OCI-LY1 (cell line): ENCODE measurements at regions not wholly inside any gene's neighbourhood (a gene's known extent, or its start where the extent isn't known, plus 50 kb on each side); places are given as distances from the start of the nearest gene placed in this dataset.

Experiments
- H2AFZ ChIP-seq: fragments of 200-600 bp; sonication (generic), shearing (Covaris generic); 2 replicates; pipeline ENCODE4 v1.6.0; 2014; ENCODE audit warnings: antibody characterized with exemption, mild to moderate bottlenecking, low read length
- H3F3A ChIP-seq: fragments of 200-600 bp; sonication (generic), shearing (Covaris generic); 2 replicates; pipeline ENCODE4 v1.6.0; 2014; ENCODE audit warnings: mild to moderate bottlenecking, antibody characterized with exemption, low read length, moderate library complexity; ENCODE audit not compliant: insufficient read depth
- H3K27ac ChIP-seq: fragments of 200-600 bp; sonication (generic); 2 replicates; pipeline ENCODE4 v1.5.1; 2014; ENCODE audit warnings: low read length, mixed run types, mild to moderate bottlenecking, low read depth; ENCODE audit not compliant: poor library complexity, severe bottlenecking
- H3K27me3 ChIP-seq: fragments of 200-600 bp; sonication (generic); 2 replicates; pipeline ENCODE4 v1.6.0; 2014; ENCODE audit warnings: antibody characterized with exemption, mild to moderate bottlenecking, low read length, moderate library complexity; ENCODE audit not compliant: insufficient read depth
- H3K36me3 ChIP-seq: fragments of 200-600 bp; sonication (generic); 2 replicates; pipeline ENCODE4 v1.6.1; 2014; ENCODE audit warnings: mild to moderate bottlenecking, antibody characterized with exemption, low read length, moderate library complexity, mixed read lengths; ENCODE audit not compliant: insufficient read depth
- H3K4me1 ChIP-seq: fragments of 200-600 bp; sonication (generic); 2 replicates; pipeline ENCODE4 v1.5.1; 2014; ENCODE audit warnings: mild to moderate bottlenecking, low read length, moderate library complexity; ENCODE audit not compliant: insufficient read depth, severe bottlenecking
- H3K4me2 ChIP-seq: fragments of 200-600 bp; sonication (generic), shearing (Covaris generic); 2 replicates; pipeline ENCODE4 v1.6.1; 2014; ENCODE audit warnings: low read length
- H3K4me3 ChIP-seq: fragments of 200-600 bp; sonication (generic); 2 replicates; pipeline ENCODE4 v1.5.1; 2014; ENCODE audit warnings: low read length, low read depth, mild to moderate bottlenecking, mixed read lengths; ENCODE audit not compliant: poor library complexity, severe bottlenecking
- H3K79me2 ChIP-seq: fragments of 200-600 bp; shearing (Covaris generic); 2 replicates; pipeline ENCODE4 v1.6.1; 2016; ENCODE audit warnings: mixed run types, low read length, mixed read lengths; ENCODE audit not compliant: insufficient read depth
- H3K9ac ChIP-seq: fragments of 200-600 bp; sonication (generic), shearing (Covaris generic); 2 replicates; pipeline ENCODE4 v1.6.1; 2014; ENCODE audit warnings: mild to moderate bottlenecking, low read length, mixed read lengths
- H3K9me2 ChIP-seq: fragments of 200-600 bp; sonication (generic), shearing (Covaris generic); 2 replicates; pipeline ENCODE4 v1.6.1; 2014; ENCODE audit warnings: low read depth, mild to moderate bottlenecking, low read length, mixed read lengths
- H3K9me3 ChIP-seq: fragments of 200-600 bp; shearing (Covaris generic); 2 replicates; pipeline ENCODE4 v1.6.1; 2014; ENCODE audit warnings: low read length, mixed read lengths
- H4K20me1 ChIP-seq: fragments of 200-600 bp; sonication (generic), shearing (Covaris generic); 2 replicates; pipeline ENCODE4 v1.6.0; 2016; ENCODE audit warnings: mild to moderate bottlenecking, low read length; ENCODE audit not compliant: insufficient read depth
- EZH2 ChIP-seq: fragments of 200-600 bp; sonication (generic), shearing (Covaris generic); IDR thresholded peaks from 2 replicates; pipeline ENCODE4 v1.8.0; 2017; ENCODE audit warnings: borderline replicate concordance, mixed run types, mild to moderate bottlenecking, antibody characterized with exemption, low read length, moderate library complexity, mixed read lengths
- TF ChIP-seq, protein P1 (sequence below): fragments of 200-600 bp; sonication (generic), shearing (Covaris generic); IDR thresholded peaks from 2 replicates; pipeline ENCODE4 v1.5.1; 2017; ENCODE audit warnings: mild to moderate bottlenecking, antibody characterized with exemption, low read length, moderate library complexity, mixed read lengths

DNA sequence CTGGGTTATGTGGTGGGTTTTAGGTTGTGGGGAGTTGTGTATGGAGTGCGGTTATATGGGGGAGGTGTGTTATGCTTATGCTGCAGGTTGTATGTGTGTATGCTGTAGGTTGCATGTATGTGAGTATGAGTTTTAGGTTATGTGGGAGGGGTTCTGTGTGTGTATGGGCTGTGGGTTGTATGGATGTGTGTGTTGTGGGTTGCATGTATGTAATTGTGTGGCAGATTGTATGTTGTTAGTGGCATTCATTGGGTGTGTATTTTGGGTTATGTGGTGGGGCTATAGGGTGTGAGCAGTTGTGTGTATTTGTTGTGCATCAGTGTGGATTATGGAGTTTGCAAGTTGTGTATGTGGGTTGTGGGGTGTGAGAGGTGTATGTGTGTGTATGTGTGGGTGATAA, 277.4 kb downstream of the NPIPA8 start:
- Histone ChIP-seq H3K9ac (no peak overlapping the region), H3K9me2 (no peaks in the 10 kb centered on the region), H3K9me3 (no peaks in the 10 kb centered on the region), H4K20me1 (no peaks in the 10 kb centered on the region), H2AFZ (no peak overlapping the region), H3F3A (no peaks in the 10 kb centered on the region), H3K4me2 (no peak overlapping the region), H3K4me1 (no peaks in the 10 kb centered on the region), H3K27me3 (no peaks in the 10 kb centered on the region), H3K36me3 (no peaks in the 10 kb centered on the region), H3K79me2 (no peaks in the 10 kb centered on the region), H3K4me3 (no peak overlapping the region), H3K27ac (no peak overlapping the region)
- TF ChIP-seq EZH2 = no peak
- TF ChIP-seq, protein P1, sequence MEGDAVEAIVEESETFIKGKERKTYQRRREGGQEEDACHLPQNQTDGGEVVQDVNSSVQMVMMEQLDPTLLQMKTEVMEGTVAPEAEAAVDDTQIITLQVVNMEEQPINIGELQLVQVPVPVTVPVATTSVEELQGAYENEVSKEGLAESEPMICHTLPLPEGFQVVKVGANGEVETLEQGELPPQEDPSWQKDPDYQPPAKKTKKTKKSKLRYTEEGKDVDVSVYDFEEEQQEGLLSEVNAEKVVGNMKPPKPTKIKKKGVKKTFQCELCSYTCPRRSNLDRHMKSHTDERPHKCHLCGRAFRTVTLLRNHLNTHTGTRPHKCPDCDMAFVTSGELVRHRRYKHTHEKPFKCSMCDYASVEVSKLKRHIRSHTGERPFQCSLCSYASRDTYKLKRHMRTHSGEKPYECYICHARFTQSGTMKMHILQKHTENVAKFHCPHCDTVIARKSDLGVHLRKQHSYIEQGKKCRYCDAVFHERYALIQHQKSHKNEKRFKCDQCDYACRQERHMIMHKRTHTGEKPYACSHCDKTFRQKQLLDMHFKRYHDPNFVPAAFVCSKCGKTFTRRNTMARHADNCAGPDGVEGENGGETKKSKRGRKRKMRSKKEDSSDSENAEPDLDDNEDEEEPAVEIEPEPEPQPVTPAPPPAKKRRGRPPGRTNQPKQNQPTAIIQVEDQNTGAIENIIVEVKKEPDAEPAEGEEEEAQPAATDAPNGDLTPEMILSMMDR = no peak

DNA sequence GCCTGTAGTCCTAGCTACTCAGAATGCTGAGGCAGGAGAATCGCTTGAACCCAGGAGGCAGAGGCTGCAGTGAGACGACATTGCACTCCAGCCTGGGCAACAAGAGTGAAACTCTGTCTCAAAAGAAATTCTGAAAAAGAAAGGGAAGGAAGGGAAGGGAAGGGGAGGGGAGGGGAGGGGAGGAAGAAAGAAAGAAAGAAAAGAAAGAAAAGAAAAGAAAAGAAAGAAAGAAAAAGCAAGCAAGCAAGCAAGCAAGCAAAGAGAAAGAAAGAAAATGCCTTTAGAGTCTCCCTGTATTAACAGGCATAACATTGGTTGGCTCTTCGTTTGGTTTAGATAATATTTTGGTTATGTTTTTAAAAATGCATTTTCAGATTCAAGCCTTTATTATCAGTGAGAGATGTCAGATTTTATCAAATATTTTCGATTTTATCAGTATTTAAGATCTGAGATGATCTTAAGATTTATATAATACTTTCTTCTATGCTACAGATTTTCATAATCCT, 281.1 kb downstream of the NPIPA8 start:
- H3K9me2 ChIP-seq = no peaks in the 10 kb centered on the region
- H3K4me3 ChIP-seq = no peak overlapping the region
- H3K4me2 ChIP-seq = no peak overlapping the region
- H2AFZ ChIP-seq = no peak overlapping the region
- H3K4me1 ChIP-seq = no peaks in the 10 kb centered on the region
- H3K36me3 ChIP-seq = no peaks in the 10 kb centered on the region
- no peak overlapping the region for H3K27ac ChIP-seq
- H3K27me3 ChIP-seq = no peaks in the 10 kb centered on the region
- no peaks in the 10 kb centered on the region for H3K79me2 ChIP-seq
- TF ChIP-seq EZH2 = no peak
- TF ChIP-seq, protein P1 = no peak
- no peak overlapping the region for H3K9ac ChIP-seq
- H3F3A ChIP-seq = no peaks in the 10 kb centered on the region
- no peaks in the 10 kb centered on the region for H4K20me1 ChIP-seq
- H3K9me3 ChIP-seq = no peaks in the 10 kb centered on the region

DNA sequence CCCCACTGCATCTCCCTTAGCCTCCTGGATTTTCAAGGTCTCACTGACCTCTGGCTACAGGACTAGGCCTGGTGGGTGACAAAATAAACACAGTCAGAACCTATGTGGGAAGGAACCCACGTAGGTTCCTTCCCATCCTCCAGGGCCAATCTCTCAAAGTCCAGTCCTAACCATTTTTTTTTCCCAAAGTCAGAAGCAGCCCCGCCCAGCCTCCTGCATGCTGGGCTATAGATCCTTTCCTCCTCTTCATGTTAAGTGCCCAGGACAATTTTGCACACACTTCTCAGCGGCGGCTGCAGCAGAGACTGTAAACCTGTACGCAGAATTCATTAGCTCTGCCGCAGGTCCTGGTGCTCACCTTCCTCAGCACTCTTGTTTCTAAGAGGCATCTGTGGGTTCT, 285.8 kb downstream of the NPIPA8 start:
- Histone ChIP-seq H3K27ac (no peak overlapping the region), H4K20me1 (no peaks in the 10 kb centered on the region), H3K4me2 (no peak overlapping the region), H3K27me3 (no peaks in the 10 kb centered on the region), H3K9ac (no peak overlapping the region), H3K4me1 (no peaks in the 10 kb centered on the region), H3K4me3 (no peak overlapping the region), H3K79me2 (no peaks in the 10 kb centered on the region), H3K9me3 (no peaks in the 10 kb centered on the region), H3F3A (no peaks in the 10 kb centered on the region), H3K36me3 (no peaks in the 10 kb centered on the region), H3K9me2 (no peaks in the 10 kb centered on the region), H2AFZ (no peak overlapping the region)
- TF ChIP-seq, protein P1 = no peak
- TF ChIP-seq EZH2 = no peak
